ENCODE measurements at regions not wholly inside any gene's neighbourhood (a gene's known extent, or its start where the extent isn't known, plus 50 kb on each side); places are given as distances from the start of the nearest gene placed in this dataset.
"Not testable (repeated sequence)": the region's sequence is repeated elsewhere in the genome, so short reads cannot be mapped to it uniquely, and the experiment has no call there.

DNA sequence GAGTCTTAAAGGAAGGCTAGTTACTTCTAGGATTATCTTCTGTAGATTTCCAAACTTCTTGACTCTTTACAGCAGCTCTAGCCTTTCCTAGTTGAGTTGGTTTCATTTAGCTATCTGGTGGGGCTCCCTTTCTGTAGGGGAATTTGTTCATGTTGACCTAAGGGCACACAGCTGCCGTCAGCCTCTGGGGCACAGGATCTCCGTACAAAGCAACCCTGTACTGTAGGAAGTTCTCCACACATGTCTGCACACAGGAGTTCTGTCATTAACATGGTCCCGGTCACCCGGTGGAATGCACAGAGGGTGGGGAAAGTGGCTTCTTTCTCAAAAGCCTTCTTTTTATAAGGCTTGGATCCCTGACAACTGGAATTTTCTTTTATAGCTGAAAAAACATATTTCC, 88.7 kb upstream of the TNIK start:
- no peak for DNase-seq

- no peak for DNase-seq
Observed at GRCh38 chr3:171543759-171544300, 83.6 kb upstream of the TNIK start.

- no peak for DNase-seq
Observed at GRCh38 chr3:171542976-171543375, 82.8 kb upstream of the TNIK start.

GRCh38 chr3:171541647-171542046, 81.4 kb upstream of the TNIK start:
- DNase-seq, result no peak

DNA sequence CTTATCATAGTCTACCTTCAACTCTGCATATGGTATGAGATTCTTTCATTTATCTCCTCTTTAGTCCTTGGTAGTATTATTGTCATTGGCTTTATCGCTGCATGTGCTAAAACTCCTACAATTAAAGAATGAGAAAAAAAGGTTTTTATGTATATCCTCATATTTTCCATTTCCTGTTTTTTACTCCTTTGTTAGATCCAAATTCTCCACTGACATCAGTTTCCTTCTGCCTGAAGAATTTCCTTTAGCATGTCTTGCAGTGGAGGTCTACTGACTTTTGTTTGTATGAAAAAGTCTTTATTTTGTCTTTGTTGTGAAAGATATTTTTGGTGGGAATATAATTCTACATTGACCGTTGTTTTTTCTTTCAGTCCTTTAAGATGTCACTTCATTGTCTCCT, 81.0 kb upstream of the TNIK start:
- DNase-seq, result no peak

- no peak for DNase-seq
Observed at GRCh38 chr3:171535799-171536198, 75.6 kb upstream of the TNIK start.

DNA sequence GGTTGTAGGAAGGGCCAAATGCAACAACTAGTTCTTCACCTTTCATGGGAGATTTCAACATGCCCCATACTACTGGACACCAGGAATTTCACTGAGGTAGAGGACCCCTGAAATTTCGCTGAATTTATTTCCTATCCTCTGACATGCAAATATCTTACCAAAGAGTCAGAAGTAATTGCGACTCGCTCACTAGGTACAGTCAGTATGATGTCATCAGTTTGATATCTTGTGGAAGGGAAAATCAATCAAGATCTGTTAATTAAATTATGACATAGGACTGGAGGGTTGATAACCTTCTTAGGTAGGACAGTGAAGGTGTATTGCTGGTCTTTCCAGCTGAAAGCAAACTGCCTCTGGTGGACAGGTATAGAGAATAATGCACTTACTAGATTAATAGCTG, 74.9 kb upstream of the TNIK start:
- DNase-seq, result peak; percentile 32

DNA sequence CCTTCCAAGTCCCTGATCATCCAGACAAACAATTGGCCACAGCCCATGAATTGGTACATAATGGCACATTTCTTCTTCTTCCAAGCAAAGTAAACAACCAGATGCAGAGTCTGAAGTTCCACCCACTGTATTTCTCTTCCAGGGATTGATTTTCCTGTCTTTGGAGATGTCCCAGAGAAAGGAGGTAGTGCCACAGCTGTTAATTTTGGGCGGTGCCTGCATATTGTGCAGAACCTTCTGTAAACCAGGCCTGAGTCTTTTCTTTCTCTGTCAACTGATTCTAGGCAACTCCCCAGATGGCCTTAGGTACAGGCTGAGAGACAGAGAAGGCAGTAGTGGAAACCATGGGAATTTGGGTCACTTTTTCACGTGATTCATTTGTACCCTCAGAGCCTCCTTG, 73.5 kb upstream of the TNIK start:
- DNase-seq, result no peak

DNA sequence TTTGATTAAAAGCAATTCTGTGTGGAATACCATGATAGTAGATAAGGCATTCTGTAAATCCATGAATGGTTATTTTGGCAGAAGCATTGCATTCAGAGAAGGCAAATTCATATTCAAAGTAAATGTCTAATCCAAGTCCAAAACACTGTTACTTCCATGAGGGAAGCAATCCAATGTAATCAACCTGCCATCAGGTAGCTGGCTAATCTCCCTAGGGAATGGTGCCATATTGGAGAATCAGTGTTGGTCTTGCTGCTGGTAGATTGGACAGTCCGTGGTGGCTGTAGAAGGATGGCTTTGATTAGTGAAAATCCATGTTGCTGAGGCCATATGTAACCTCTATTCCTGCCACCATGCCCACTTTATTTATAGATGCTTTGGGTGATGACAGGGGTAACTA, 72.1 kb upstream of the TNIK start:
- DNase-seq, result no peak

DNA sequence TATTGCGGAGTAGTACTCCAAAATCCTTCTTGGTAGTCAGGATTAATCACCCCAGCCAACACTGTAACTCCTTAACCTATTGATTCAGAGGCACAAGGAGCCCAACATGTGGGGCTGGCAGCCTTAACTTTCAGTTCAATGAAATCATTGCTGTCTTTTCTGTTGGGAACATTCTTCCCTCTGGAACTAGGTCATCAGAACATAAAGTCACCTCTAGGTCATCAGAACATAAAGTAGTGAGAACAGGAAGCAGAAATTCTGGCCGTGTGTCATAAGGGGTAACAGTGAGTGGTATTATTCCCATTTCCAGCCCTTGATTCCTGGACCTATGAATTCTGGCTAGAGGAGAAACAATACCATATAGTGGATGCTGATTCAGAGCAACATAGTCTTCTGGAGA, 71.5 kb upstream of the TNIK start:
- DNase-seq, result peak; percentile 25

DNA sequence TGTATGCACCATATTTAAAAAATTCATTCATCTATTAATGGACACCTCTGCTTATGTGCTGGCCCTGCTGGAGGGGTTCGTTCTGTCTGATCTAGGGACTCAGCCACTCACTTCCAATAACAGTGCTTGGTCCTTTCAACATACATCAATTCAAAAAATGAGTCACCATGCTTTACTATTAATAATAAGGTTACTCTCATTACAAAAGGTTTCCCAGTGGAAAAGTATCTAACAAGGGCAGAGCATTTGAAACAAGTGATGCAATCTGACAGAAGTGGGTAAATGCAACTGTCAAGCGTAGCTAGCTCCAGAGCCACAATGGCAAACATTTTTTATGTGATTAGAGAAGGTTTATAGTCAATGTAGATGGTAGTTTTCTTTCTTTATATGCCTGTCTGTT, 67.9 kb upstream of the TNIK start:
- peak; percentile 29 for DNase-seq

- peak; percentile 90 for DNase-seq
Observed at GRCh38 chr3:171526869-171527268, 66.7 kb upstream of the TNIK start.

GRCh38 chr3:171526146-171526545, 65.9 kb upstream of the TNIK start:
- peak; percentile 67 for DNase-seq

- DNase-seq, result no peak
Observed at GRCh38 chr3:171525437-171525836, 65.2 kb upstream of the TNIK start.

DNA sequence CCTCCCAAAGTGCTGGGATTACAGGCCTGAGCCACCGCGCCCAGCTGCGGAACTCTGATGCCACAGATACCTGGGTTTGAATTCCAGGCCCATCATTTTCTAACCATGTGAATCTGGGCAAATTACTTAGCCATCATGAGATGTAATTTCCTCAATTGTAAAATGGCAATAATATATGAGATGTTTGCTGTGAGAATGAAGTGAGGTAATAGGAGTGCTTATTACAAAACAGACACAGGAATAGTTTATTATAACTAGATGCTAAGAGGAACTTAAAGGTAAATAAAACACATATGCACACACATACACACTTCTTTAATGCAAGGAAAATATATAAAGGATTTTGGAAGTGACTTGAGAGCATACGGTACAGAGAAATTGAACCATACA, 64.7 kb upstream of the TNIK start:
- DNase-seq, result no peak

DNA sequence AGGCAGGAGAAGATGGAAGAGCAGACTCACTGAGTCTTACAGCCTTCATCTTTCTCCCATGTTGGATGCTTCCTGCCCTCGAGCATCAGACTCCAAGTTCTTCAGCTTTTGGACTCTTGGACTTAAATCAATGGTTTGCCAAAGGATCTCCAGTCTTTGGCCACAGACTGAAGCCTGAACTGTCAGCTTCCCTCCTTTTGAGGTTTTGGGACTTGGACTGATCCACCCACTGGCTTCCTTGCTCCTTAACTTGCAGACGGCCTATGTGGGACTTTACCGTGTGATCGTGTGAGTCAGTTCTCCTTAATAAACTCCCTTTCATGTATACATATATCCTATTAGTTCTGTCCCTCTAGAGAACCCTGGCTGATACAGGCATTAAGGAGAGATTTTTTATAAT, 62.4 kb upstream of the TNIK start:
- DNase-seq, result no peak

- DNase-seq, result not testable (repeated sequence)
Observed at GRCh38 chr3:171519423-171519822, 59.2 kb upstream of the TNIK start.

- DNase-seq, result no peak
Observed at GRCh38 chr3:171516765-171517164, 56.6 kb upstream of the TNIK start.

DNA sequence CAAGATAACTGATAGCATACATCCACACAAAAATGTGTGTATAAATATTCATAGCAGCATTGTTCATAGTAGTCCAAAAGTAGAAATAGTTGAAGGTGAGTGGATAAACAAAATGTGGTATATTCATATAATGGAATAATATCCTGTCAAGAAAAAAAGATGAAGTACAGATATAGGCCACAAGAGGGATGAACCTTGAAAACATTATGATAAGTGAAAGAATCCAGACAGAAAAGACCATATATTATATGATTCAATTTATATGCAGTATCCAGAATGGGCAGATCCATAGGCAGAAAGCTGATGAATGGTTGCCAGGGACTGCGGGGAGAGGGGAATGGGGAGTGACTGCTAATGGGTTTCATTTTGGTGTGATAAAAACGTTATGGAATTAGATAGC, 54.3 kb upstream of the TNIK start:
- no peak for DNase-seq

- DNase-seq, result no peak
Observed at GRCh38 chr3:171511450-171511849, 51.2 kb upstream of the TNIK start.
